ENCODE measurements at regions not wholly inside any gene's neighbourhood (a gene's known extent, or its start where the extent isn't known, plus 50 kb on each side); places are given as distances from the start of the nearest gene placed in this dataset.

DNA sequence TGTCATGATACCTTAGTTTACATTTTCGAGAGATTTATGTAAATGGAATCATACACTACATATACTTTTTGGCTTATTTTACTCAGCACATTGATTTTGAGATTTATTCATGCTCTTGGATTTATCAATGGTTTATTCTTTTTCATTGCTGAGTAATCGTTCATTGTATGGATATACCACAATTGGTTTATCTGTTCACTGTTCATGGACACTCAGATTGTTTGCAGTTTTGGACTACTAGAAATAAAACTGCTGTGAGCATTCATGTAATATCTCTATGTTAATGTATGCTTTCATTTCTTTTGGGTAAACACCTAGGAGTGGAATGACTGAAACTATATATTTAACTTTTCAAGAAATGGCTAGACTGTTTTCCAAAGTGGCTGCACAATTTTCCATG is 550.9 kb upstream of the ADAMTS9 start:
- TF ChIP-seq, protein P1, sequence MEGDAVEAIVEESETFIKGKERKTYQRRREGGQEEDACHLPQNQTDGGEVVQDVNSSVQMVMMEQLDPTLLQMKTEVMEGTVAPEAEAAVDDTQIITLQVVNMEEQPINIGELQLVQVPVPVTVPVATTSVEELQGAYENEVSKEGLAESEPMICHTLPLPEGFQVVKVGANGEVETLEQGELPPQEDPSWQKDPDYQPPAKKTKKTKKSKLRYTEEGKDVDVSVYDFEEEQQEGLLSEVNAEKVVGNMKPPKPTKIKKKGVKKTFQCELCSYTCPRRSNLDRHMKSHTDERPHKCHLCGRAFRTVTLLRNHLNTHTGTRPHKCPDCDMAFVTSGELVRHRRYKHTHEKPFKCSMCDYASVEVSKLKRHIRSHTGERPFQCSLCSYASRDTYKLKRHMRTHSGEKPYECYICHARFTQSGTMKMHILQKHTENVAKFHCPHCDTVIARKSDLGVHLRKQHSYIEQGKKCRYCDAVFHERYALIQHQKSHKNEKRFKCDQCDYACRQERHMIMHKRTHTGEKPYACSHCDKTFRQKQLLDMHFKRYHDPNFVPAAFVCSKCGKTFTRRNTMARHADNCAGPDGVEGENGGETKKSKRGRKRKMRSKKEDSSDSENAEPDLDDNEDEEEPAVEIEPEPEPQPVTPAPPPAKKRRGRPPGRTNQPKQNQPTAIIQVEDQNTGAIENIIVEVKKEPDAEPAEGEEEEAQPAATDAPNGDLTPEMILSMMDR (IDR thresholded peaks at IDR 0.05; ENCODE audit: insufficient read depth, low read depth, low read length, missing control alignments): no peak
- DNase-seq (ENCODE audit: low read depth): no peak
- no peak overlapping the region for H3K4me3 ChIP-seq (ENCODE audit: low read length)

DNA sequence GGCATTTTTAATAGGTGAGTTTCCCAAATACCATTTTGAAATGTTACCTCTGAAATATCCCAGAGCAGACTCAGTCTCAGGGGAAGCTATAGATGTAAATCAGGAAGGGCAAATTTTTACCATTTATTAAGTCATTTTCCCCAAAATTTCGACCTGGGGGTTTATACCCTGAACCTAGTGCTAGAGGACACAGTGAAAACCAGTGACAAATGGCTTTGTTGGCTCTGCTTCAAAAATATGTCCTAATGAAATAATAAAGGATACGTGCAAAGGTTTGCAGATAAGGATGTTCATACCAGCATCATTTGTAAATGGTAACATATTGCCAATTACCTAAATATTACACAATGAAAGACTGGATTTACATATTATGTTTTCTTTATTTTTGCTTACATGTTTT is 546.7 kb upstream of the ADAMTS9 start:
- no peak overlapping the region for H3K4me3 ChIP-seq (ENCODE audit: low read length)
- TF ChIP-seq, protein P1 (IDR thresholded peaks at IDR 0.05; ENCODE audit: insufficient read depth, low read depth, low read length, missing control alignments): no peak

DNA sequence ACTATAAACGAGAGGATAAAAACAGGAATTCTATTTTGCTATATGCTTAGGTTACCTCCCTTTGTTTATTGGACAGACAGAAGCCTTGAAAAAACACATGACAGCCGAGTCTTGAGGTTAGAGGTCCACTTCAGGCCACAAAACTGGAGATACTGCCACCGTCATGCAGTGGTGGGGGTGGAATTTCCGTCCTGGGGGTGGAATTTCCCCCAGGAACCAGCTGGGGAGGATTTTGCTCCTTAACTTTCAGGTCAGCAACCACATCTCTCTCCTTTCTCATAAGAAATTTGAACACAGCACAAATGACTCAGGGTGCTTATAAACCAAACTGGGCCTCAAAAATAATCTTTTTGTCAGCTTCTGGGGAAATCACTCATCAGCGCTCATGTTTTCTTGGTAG is 545.8 kb upstream of the ADAMTS9 start:
- TF ChIP-seq, protein P1 (IDR thresholded peaks at IDR 0.05; ENCODE audit: insufficient read depth, low read depth, low read length, missing control alignments): no peak
- DNase-seq (ENCODE audit: low read depth): no peak
- no peak overlapping the region for H3K4me3 ChIP-seq (ENCODE audit: low read length)

More for the DNA sequence above, 546.7 kb upstream of the ADAMTS9 start:
- no peak for DNase-seq (ENCODE audit: low read depth)

DNA sequence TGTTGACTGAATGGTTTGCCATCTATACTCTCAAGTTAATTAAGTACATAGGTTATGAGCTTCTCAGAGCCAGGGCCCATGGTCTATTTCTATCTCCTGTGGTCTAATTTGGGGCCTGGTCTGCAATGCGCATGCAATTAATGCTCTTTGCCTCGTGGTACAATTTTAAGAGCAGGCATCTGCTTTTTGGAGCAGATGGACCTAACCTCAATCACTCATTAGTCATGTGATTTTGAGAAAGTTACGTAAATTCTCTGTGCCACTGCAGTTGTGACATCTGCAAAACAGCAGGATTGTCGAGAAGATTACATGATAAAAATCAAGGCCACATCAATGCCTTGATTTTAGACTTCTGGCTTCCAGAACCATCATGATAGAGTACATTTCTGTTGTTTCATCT is 543.7 kb upstream of the ADAMTS9 start:
- H3K4me3 ChIP-seq (ENCODE audit: low read length): no peak overlapping the region
- TF ChIP-seq, protein P1 (IDR thresholded peaks at IDR 0.05; ENCODE audit: insufficient read depth, low read depth, low read length, missing control alignments): no peak
- no peak for DNase-seq (ENCODE audit: low read depth)

DNA sequence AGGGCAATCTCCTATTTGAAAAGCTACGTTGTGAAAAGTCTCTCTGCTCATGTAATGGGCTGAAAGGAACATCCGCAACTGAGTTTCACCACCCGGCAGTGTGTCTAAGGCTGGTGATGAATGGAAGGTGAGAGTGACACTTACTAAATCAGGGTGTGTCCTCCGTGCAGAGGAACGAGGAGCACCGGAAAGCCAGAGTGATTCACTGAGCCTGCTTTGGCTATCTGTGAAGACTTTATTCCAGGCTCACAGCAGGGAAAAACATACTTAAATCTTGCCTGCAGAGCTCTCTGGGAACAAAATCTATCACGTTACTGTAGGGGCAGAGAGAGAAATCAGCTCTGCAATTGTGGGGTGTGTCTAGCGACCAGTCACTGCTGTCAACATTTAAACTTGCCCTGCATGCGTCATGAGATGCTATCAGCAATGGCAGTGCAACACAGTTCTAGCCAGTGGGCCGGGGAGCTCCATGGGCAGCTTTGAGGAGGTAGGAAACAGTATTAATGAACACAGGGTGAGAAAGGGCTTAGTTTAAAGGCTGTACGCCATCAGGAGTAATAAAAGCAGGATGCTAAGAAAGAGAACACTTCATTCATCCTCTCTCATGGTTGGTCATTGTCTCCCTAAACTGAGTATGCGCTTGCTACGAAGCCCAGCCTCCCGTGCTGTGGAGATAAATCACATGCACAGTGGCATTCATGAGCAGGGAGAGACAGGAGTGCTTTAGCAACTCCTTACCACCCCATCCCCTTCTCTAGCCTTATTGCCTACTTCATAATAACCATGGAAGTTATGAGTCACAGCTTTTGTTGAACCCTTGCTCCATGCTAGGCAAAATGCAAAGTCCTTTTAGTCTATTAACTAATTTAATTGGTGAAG is 542.7 kb upstream of the ADAMTS9 start:
- no peak overlapping the region for H3K4me3 ChIP-seq (ENCODE audit: low read length)
- DNase-seq (ENCODE audit: low read depth): peak; percentile 21
- TF ChIP-seq, protein P1 (IDR thresholded peaks at IDR 0.05; ENCODE audit: insufficient read depth, low read depth, low read length, missing control alignments): no peak

DNA sequence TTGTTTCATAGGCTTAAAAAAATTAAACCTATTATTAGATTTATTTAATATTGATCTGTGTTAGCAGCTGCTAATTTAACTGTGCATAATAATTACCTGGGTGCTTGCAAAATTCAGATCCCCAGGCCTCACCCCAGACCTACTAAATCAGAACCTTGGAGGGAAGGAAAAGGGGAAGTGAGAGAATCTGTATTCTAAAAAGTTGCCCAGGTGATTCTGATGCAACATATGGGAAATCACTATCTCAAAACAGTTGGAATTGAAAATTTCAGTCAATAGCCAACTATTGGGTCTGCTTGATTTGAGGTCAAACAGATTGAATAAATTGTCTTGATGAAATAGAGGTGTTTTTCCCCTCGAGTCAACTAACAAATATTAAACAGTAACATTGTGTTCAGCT is 538.5 kb upstream of the ADAMTS9 start:
- no peak overlapping the region for H3K4me3 ChIP-seq (ENCODE audit: low read length)
- TF ChIP-seq, protein P1 (IDR thresholded peaks at IDR 0.05; ENCODE audit: insufficient read depth, low read depth, low read length, missing control alignments): no peak
- DNase-seq (ENCODE audit: low read depth): no peak
